GM12873 (cell line): ENCODE measurements at regions not wholly inside any gene's neighbourhood (a gene's known extent, or its start where the extent isn't known, plus 50 kb on each side); places are given as distances from the start of the nearest gene placed in this dataset.

Experiments used
- TF ChIP-seq, protein P1 (sequence below): IDR thresholded peaks from 2 replicates; pipeline ENCODE4 v1.5.1; 2012; ENCODE audit warnings: low read depth, mild to moderate bottlenecking, moderate library complexity, low read length, control low read depth; ENCODE audit not compliant: insufficient read depth; ENCODE audit errors: missing control alignments

DNA sequence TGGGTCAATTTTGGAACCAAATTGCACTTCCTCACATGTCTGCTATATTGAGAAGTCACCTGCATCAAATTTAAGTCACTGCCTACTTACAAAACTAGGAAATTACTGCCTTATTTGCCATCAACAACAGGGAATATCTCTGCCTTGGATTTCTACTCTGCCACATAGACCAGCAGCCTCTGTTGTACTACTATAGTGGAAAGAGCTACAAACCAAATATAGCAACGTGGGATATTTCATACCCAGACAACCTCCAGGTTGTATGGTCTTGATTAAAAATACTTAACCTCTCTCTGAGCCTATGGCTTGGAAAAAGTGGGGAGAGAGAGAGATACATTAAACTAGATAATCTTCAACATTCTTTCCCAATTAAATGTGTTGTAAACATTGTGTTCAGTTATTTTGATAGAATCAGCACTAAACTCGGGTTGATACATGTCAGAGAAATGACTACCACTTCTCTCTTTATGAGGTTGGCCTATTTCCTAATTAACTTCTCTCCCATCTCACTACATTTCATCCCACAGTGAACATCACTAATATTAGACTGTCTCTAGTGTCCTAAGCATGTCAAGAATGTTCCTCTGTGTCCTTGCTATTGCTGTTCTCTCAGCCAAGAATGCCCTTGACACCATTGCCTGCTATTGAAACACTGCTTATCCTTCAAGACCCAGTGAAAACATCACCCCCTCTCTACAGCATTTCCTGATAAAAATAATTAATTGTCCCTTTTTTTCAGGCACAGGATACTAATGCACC is 421.2 kb downstream of the IPMK start:
- TF ChIP-seq, protein P1, sequence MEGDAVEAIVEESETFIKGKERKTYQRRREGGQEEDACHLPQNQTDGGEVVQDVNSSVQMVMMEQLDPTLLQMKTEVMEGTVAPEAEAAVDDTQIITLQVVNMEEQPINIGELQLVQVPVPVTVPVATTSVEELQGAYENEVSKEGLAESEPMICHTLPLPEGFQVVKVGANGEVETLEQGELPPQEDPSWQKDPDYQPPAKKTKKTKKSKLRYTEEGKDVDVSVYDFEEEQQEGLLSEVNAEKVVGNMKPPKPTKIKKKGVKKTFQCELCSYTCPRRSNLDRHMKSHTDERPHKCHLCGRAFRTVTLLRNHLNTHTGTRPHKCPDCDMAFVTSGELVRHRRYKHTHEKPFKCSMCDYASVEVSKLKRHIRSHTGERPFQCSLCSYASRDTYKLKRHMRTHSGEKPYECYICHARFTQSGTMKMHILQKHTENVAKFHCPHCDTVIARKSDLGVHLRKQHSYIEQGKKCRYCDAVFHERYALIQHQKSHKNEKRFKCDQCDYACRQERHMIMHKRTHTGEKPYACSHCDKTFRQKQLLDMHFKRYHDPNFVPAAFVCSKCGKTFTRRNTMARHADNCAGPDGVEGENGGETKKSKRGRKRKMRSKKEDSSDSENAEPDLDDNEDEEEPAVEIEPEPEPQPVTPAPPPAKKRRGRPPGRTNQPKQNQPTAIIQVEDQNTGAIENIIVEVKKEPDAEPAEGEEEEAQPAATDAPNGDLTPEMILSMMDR, result no peak

GRCh38 chr10:57844387-57844998 is 423.2 kb downstream of the IPMK start:
- TF ChIP-seq, protein P1, result no peak

- TF ChIP-seq, protein P1, result no peak
Measured at GRCh38 chr10:57830877-57831560, 436.7 kb downstream of the IPMK start.

DNA sequence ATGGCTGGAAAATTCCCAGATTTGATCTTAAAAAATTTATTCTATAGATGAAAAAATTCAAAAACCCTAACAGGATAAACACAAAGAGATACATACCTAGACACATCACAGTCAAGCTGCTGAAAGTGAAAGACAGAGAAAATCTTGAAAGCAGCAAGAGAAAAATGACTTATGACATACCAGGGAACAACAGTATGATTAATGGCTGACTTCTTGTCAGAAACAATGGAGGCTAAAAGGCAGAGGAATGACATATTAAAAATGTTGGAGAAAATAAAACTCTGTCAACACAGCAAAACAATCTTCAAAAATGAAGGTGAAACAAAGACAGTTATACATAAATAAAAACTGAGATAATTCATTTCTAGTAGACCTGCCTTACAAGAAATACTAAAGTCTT is 442.7 kb downstream of the IPMK start:
- TF ChIP-seq, protein P1, result no peak

GRCh38 chr10:57823398-57823797 is 444.3 kb downstream of the IPMK start:
- TF ChIP-seq, protein P1, result no peak

DNA sequence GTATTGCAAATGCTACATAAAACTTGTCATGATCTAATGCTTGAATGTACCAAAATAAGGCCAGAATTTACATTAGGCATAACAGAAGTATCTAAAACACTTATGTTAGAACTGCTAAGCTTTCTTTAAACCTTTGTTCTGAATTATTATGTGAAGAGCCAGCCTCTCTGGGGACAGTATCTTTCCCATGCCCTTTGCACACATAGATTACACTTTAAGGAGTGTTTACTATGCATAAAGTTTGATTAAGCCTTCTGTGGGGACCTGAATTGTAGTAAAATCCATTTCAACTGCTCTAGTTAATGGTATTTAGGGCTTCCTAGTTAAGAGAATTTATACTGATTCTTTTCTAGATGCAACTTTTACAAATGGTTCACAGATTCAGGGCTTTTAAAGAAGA is 444.7 kb downstream of the IPMK start:
- TF ChIP-seq, protein P1, result no peak

GRCh38 chr10:57818522-57818921 is 449.2 kb downstream of the IPMK start:
- TF ChIP-seq, protein P1, result no peak
